HG03432 (cell line): ENCODE measurements at regions not wholly inside any gene's neighbourhood (a gene's known extent, or its start where the extent isn't known, plus 50 kb on each side); places are given as distances from the start of the nearest gene placed in this dataset.

Source experiments
- ATAC-seq: cut with Tn5 transposase; IDR thresholded peaks from one replicate; pipeline ENCODE4 v1.9.1; 2021; ENCODE audit warnings: mild to moderate bottlenecking, moderate library complexity; ENCODE audit not compliant: unreplicated experiment

- no peak for ATAC-seq
Measured at GRCh38 chr16:87229230-87230188, 87.7 kb downstream of the C16orf95 start.

- no peak for ATAC-seq
Measured at GRCh38 chr16:87230571-87230970, 86.6 kb downstream of the C16orf95 start.

- ATAC-seq = no peak
Measured at GRCh38 chr16:87231295-87231694, 85.9 kb downstream of the C16orf95 start.

GRCh38 chr16:87231911-87232310, 85.3 kb downstream of the C16orf95 start:
- no peak for ATAC-seq

GRCh38 chr16:87233928-87234327, 83.3 kb downstream of the C16orf95 start:
- no peak for ATAC-seq

GRCh38 chr16:87234601-87235000, 82.6 kb downstream of the C16orf95 start:
- ATAC-seq = no peak

GRCh38 chr16:87235810-87236515, 81.2 kb downstream of the C16orf95 start:
- no peak for ATAC-seq

GRCh38 chr16:87236516-87237115, 80.6 kb downstream of the C16orf95 start:
- ATAC-seq = no peak

GRCh38 chr16:87238361-87238715, 78.9 kb downstream of the C16orf95 start:
- no peak for ATAC-seq

- ATAC-seq = no peak
Measured at GRCh38 chr16:87239545-87239944, 77.6 kb downstream of the C16orf95 start.

- no peak for ATAC-seq
Measured at GRCh38 chr16:87240211-87241136, 76.7 kb downstream of the C16orf95 start.

- no peak for ATAC-seq
Measured at GRCh38 chr16:87241137-87241771, 75.9 kb downstream of the C16orf95 start.

GRCh38 chr16:87243478-87243877, 73.7 kb downstream of the C16orf95 start:
- no peak for ATAC-seq

GRCh38 chr16:87244636-87245197, 72.5 kb downstream of the C16orf95 start:
- ATAC-seq = no peak

- ATAC-seq = no peak
Measured at GRCh38 chr16:87245511-87245910, 71.7 kb downstream of the C16orf95 start.

GRCh38 chr16:87246269-87247065, 70.7 kb downstream of the C16orf95 start:
- no peak for ATAC-seq

- ATAC-seq = no peak
Measured at GRCh38 chr16:87248714-87249113, 68.5 kb downstream of the C16orf95 start.

- no peak for ATAC-seq
Measured at GRCh38 chr16:87249425-87249824, 67.8 kb downstream of the C16orf95 start.

- ATAC-seq = no peak
Measured at GRCh38 chr16:87250431-87250960, 66.7 kb downstream of the C16orf95 start.
